Thyroid gland (tissue), 4 donors: ENCODE measurements at regions not wholly inside any gene's neighbourhood (a gene's known extent, or its start where the extent isn't known, plus 50 kb on each side); places are given as distances from the start of the nearest gene placed in this dataset.
A peak's percentile ranks its signal among the peaks of the same experiment; 100 is the strongest.

Experiments
- POLR2A ChIP-seq, 2 donors: fragments of 450-650 bp; IDR thresholded peaks; one replicate each; pipeline ENCODE4 v1.6.1; 2017; ENCODE audit warnings: antibody characterized with exemption in 2 of 2, mild to moderate bottlenecking in 2 of 2, moderate library complexity in 1 of 2
- TF ChIP-seq, protein P1 (sequence below), 6 experiments: fragments of 200-600 bp in 3 of 6; fragments of 450-650 bp in 3 of 6; sonication (generic) in 3 of 6; IDR thresholded peaks; one replicate each; pipeline ENCODE4 v1.5.1; 2016 to 2019; ENCODE audit warnings: antibody characterized with exemption in 6 of 6, mild to moderate bottlenecking in 2 of 6, inconsistent platforms in 1 of 6, moderate library complexity in 1 of 6

DNA sequence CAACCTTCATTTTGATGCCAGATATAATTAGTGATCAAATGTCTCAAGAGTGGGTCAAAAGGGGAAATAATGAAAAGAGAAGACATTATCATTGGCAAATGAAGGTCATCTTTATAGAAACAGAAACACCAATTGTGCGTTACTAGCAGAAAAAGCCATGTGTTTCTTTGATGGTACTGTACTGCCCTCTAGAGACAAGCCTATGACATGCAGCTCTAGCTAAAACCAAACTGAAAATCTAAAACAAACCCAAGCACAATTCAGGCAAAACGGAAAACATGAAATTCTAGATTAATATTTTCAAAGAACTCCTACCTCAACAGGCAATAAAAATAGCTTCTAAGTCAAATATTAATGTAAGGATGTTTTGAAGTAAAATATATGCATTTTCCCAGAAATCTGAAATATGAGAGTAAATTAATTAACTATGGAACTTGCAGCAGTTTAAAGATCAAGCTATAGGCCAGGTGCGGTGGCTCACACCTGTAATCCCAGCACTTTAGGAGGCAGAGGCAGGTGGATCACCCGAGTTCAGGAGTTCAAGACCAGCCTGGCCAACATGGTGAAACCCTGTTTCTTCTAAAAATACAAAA, 115.4 kb downstream of the KLHL28 start:
- TF ChIP-seq, protein P1, sequence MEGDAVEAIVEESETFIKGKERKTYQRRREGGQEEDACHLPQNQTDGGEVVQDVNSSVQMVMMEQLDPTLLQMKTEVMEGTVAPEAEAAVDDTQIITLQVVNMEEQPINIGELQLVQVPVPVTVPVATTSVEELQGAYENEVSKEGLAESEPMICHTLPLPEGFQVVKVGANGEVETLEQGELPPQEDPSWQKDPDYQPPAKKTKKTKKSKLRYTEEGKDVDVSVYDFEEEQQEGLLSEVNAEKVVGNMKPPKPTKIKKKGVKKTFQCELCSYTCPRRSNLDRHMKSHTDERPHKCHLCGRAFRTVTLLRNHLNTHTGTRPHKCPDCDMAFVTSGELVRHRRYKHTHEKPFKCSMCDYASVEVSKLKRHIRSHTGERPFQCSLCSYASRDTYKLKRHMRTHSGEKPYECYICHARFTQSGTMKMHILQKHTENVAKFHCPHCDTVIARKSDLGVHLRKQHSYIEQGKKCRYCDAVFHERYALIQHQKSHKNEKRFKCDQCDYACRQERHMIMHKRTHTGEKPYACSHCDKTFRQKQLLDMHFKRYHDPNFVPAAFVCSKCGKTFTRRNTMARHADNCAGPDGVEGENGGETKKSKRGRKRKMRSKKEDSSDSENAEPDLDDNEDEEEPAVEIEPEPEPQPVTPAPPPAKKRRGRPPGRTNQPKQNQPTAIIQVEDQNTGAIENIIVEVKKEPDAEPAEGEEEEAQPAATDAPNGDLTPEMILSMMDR (IDR thresholded peaks at IDR 0.05), result peak; percentile 35 to 83 (median 72)
- TF ChIP-seq POLR2A (IDR thresholded peaks at IDR 0.05), result no peak
